ENCODE measurements at regions not wholly inside any gene's neighbourhood (a gene's known extent, or its start where the extent isn't known, plus 50 kb on each side); places are given as distances from the start of the nearest gene placed in this dataset.
"Not testable (repeated sequence)": the region's sequence is repeated elsewhere in the genome, so short reads cannot be mapped to it uniquely, and the experiment has no call there.

DNA sequence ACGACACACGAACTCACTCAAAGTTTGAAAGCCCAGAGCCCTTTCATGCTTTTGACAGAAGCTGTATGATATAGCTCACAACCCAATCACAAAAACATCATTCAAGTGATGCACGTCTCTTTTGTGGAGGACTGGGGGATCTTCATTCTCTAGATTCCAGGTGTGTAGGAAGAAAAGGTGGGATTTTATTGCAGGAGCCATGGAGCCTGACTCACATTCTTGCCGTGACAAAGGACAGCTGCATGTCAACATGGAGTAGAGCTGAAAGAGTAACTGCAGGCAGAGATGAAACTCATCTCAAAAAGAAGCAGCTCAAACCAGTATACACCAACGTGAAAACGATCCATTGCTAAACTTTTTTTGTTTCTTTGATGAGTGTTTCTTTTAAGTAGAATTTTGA is 50.9 kb upstream of the PDE1A start:
- no peak for DNase-seq

DNA sequence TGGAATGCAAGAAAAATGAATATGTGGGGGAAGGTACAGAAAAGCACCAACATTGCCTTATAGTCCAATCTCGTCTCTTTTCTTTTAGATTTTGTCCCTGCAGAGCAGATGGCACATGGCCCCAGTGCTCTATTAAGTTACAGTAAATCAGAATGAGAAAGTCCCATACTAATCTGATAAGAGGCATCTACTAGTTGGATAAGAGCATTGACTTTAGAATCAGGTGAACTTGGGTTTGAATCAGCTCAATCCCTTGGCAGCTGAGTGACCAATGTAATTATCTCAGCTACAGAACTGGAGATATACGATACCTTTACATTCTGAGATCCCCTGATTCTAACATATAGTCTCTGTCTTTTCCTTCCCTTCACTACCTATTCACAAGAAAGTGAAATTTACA is 54.8 kb upstream of the PDE1A start:
- DNase-seq: no peak

DNA sequence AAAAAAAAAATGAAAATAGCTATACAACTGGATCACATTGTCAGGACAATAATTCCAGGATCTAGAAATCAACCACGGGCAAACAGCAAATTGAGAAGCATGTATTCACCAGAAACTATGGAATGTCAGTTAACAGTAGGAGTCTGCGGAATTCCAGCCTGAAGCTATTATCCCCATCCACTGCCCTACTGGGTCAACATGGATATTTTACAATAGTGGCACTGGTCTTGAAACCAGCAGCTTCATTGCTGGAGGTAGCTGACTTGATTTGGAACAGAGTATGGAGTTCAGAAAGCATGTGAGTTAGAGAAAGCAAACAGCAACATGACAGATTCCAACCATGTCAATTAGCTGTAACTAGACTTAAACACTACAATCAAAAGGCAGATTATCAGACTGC is 55.7 kb upstream of the PDE1A start:
- no peak for DNase-seq

DNA sequence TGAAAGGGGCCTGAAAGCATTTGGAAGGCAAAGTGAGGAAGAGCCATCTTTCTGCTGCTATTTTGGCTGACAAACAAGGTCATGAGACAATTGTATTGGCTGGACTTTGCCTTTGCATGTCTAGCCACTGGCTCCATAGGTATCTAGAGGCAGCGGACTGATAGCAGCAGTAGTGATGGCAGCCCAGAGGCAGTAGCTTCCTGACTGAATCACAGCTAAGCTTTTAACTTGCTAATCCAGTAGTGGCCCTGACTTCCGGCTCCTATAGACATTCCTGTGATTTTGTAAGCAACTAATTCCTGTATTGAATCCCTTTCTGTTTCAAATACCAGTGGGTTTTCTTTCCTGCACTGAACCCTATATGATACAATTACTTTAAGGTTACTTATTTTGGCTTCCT is 69.8 kb upstream of the PDE1A start:
- no peak for DNase-seq

DNA sequence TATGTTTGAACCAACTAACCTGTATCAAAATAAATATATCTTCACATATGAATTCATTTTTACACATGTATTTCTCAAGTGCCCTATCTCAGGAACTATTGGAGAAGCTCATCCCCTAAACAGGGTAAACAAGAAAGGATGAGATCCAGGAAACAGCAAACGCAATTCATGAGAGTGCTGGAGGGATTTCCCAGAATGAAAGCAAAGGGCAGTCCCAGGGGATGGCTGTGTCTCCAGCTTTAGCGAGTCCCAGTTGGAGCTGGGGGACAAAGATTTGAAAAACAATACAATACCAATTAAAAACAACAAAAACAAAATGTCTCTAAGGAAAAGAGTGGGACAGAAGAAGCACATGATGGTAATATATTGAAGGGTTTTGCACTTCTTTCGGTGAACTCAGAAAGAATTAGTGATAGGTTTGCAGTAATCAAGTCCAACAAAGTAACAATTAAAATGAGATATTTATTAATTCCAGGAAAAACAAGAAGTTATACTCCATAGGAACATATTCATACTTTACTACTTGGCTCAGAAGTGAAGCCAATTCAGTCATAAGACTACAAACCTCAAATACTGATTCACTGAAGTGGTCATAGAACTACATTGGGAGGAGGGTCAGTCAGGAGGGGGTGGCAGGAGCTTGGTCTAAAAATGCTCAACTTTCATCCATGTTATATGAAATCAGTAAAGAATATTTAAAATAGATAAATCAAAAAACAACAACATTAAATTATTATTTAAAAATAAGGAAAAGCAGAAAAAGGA is 73.1 kb upstream of the PDE1A start:
- no peak for DNase-seq

DNA sequence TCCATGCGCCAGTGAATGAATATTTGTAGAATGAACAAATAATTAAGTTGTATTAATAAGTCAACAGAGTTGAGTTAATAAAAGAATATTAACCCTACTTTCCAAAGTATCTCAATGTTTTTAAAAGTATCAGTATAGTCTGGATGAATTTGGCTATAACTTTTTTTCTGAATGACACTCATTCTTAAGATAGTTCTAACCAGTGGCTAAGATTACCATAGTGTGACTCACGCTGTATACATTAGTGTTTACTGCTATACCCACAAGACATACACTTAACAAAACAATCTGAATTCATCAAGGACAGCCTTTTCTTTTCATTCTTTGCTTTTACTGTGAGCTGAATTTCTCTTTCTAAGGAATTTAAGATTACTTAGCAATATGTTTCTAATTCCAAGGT is 77.0 kb upstream of the PDE1A start:
- no peak for DNase-seq

DNA sequence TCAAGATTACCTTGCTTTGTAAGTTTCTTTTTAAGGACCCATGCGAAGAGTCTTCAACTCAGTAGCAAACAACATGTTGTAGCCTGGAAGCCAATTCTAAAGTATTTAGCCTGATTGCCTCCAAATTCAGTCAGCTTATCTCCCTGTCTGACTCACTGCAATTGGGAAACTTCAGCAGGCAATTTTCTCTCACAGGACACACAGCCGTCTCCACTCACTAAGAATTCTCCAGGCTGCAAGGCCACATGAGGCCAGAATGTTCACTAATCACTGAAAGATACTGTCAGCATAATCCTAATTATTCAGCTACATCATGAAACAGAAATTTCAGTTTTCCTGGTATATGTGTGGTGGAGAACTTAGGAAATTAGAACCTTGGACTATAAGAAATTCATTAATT is 78.1 kb upstream of the PDE1A start:
- DNase-seq: no peak

DNA sequence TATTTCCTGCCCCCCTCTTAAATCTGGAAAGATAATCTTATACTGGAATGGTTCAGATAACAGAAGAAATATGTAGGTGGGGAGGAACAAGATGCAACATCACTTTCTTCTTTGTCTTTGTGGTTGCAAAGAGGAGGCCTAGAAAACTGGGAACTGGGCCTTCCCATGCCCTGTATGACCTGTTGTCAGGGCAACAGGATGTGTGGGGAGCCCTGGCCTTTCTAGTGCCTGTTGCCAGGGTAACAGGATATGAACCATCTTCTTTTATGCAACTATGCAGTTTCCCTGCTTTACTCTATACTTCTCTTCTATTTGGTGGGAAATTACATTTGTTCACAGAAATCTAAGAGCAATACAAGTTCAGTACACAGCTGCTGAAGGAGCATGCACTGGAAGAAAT is 79.8 kb upstream of the PDE1A start:
- DNase-seq: no peak

DNA sequence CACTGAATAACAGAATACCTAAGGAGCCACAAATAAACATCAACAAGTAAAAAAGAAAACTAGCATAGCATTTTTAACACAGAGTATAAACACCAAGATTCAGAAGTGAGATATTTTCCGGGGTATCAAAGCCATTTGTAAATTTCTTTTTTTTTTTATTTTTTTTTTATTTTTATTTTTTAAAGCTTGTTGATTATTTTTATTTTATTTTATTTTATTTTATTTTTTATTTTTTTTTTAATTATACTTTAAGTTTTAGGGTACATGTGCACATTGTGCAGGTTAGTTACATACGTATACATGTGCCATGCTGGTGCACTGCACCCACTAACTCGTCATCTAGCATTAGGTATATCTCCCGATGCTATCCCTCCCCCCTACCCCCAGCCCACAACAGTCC is 81.7 kb upstream of the PDE1A start:
- DNase-seq: not testable (repeated sequence)

DNA sequence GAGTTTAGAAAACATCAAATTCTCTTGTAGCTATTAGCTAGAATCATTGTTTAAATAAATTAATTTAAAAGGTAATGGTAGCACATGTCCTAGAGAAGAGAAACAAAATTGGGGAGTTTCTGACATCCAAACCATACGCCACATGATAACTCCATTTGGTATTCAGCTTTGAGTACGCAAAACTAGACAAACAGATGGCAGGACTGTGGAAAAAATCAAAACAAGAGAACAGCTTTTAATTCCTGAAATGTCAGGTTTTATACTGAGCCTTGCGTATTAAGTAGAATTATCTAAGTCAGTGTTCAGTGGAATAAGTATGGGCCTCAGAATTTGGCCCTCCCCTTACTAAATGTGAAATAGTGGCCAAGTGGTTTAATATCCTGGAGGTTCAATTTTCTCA is 82.4 kb upstream of the PDE1A start:
- DNase-seq: no peak

DNA sequence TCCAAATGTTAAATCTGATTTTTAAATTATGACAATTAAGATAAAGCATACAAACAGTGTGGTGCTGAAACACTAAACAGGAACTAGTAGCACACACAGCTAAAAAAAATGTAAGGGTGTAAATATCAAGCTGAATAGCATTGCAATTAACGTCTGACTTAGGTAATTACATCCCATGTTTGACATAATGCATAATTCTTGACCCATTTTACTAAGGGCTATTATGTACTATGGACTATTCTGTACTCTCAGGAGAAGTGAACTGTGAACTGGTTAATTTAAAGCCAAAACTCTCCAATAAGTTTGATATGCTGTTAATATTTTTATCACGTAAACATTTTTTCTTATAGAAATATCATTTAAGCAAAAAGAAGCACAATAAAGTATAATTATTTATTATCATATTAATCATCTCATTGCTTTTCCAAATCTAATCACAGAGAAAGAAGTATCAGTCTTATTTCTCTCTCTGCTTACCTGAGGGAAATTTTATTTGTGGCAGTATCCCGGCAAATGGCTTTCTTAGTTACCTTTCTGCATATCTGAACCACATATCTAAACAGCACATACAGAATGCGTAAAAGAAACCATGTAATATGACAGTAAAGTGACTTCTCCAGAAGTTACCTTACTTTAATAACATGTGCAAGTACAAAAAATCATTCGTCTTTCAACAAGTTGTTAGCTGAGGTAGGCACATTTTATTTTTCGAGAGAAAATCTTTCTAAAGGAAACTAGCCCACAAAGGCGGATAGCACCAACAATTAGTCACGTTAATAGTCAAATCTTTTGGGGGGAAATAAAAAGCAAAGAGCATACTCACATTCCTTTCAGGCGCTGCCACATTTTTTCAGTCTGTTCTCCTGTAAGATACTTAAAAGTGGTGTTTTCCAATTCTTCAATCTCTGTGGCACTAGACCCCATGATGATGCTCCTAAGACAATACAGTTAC is 94.9 kb upstream of the PDE1A start:
- no peak for DNase-seq

DNA sequence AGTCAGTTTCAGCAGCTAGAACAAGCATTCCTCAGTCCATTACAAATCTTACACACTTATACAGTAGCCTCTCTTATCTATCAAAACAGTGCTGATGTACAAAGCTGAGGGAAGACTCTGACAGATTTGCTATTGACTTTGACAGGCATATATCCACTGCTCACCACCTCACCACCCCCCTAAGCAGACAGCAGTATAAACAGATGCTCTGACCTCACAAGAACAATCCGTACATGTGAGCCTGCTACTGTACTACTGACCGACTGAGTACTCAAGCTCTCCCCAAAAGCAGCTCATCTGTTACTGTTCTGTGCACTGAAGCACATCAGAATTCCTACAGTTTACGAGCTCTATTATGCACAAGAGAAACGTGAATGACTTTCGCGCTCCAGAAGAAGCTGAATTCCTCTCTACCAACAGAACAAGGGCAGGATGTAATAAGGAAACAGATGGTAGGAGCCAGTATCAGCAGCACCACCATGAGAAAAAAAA is 95.6 kb upstream of the PDE1A start:
- no peak for DNase-seq

DNA sequence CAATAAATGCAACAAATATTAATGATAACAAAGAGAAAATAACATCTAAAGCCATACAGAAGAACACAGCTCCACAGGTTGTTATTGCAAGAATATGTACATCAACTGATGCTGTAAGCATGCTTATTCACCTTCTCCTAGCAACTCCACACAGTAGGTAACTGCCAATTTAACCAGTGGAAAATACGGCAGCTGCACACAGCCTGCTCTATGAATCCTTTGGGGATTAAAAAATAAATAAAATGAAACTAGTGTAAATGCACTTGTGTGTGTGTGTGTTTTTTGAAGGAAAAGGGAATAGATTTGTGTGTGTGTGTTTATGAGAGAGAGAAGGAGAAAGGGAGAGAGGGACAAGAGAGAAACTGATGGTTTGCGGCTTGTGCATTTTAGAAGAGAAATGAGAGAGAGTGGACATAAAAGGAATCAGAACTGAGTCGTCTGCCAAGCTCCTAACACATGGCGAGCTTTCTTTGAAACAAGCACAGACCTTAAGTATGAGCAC is 96.2 kb upstream of the PDE1A start:
- DNase-seq: no peak

DNA sequence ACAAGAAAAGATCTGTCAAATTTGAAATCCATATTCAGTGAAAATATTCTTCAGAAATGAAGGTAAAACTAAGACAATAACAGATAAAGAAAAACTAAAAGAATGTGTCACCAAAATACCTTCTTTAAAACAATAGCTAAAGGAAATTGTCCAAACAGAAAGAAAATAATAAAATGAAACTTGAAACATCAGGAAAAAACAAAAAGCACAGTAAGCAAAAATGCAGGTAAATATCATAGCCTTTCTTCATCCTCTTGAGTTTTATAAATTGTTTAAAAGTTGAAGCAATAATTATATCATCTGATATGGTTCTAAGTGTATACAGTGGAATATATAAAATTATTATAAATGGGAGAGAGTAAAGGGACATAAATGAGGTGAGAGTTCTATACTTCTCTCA is 103.8 kb upstream of the PDE1A start:
- no peak for DNase-seq

DNA sequence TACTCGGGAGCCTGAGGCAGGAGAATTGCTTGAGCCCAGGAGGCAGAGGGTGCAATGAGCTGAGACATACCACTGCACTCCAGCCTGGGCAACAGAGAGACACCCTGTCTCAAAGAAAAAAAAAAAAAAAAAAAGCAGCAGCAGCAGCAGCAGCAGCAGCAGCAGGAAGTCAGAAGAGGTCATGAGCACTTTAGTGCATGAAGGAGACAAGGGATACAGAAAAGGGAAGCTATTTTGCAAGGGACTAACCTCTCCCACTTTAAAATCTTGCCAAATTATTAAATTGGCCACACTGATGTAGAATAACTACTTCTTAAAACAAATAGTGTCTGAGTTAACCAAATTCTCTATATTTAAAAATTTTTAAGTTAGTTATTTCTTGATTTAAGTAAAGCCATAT is 113.4 kb upstream of the PDE1A start:
- no peak for DNase-seq

DNA sequence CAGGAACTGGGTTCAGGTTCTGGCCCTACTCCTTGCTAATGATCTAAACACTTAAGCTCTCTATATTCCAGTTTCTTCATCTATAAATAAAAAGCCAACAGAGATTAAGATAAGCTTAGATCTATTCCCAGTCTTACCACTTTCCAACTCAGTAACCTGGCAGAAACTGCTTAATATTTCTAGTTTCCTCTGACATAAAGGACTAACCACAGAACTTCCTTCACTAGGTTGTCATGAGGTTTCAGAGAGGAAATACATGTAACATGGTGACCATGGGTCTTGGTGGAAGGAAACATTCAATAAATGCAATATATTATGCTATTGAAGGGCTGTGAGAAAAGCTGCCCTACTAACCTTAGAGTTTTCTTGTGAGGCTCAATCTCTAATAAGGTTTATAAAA is 114.4 kb upstream of the PDE1A start:
- no peak for DNase-seq

DNA sequence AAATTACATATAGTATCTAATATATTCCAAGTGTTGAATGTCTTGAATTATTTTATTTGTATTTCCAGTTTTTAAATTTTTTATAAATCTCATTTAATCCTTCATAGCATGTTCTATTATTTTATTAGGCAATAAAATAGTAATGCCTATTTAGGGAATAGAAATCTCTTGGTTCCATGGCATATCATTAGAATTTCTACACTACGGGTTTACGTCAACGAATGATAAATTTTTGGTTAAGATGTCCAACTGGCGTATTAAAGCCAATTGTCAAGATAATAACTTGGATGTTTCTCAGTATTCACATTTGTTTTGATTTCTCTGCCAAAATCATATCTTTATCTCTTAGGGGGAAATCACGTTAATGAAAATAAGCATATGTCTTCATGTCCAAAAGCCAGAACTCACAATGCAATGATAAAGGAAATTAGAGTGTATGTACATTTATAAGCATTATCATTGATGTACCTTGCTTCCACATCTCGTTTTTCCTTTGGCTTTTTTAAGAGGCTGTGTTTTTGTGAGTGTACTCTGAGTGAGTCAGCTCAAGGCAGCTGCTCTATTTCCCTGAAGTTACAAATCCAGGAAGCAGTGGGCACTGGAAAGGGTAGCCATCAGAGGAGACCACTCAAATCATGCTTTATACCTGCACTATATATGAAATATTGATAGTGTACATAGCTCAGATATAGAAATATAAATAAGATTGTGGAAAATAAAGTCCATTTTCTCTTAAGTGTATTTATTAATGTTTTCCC is 115.8 kb upstream of the PDE1A start:
- DNase-seq: no peak

DNA sequence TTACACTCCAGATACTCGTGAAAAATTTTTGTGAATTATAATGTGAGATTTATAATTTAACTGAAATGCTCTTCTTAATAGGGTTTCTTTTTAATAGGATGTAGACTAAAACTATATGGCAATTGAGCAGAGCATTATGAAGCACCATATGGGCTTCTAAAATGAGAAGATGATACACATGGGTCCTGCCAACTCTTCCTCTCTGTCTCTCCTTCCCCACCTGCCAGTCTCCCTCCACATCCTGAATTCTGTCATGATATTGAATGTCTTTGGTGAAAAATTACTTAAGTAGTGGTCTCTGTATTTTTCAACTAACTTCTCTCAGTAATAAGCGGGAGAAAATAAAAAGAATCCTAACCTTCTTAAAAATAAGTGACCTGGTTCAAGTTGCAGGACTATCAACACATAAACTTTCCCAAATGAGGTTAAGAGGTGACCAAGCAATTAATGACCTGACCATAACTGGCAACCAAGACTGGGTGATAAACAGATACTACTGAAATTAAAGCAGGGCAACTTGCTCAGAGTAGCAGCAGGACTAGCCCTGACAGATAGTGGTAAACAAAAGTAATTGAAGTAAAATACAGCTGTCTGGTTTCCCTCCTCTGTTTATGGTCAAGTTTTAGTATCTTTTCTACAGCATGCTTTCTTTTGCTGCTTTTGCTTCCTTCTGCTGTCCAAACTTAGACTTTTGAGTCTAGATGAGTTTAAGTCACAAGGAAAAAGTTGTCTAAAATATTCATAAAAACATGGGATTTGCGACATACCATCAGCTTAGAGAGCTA is 117.1 kb upstream of the PDE1A start:
- no peak for DNase-seq

DNA sequence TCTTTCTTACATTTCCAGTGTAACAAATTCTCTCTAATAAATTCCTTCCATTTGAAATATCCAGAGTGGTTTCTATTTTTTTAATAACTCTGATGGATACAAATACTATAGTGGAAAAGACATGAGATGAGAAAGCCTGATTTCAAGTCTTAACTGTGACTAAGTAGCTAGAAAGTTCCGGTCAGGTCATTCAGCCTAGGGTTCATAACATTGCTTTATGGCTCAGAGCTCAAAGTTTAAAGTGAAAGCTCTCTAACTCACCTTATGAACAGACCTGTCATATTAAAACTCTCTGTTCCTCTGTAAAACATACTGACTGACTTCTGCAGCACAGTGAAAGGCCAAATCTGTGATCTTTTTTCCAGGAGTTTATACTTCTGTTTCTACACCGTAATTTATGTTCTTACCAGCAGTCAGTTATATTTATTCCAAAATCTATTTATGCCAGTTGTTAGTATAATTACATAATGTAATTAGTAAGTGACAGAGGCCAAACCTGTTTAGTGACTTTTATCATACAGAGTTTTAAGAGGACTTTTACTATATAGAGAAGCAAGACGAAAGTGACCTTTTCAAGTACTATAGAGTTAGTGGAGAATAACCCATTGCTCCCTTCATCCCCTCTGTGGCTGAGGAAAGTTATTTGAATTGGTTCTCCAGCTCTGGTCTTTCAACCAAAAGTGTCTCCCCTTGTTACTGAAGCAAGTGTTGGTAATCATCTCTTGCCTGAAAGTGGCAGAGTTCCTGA is 118.8 kb upstream of the PDE1A start:
- DNase-seq: no peak

DNA sequence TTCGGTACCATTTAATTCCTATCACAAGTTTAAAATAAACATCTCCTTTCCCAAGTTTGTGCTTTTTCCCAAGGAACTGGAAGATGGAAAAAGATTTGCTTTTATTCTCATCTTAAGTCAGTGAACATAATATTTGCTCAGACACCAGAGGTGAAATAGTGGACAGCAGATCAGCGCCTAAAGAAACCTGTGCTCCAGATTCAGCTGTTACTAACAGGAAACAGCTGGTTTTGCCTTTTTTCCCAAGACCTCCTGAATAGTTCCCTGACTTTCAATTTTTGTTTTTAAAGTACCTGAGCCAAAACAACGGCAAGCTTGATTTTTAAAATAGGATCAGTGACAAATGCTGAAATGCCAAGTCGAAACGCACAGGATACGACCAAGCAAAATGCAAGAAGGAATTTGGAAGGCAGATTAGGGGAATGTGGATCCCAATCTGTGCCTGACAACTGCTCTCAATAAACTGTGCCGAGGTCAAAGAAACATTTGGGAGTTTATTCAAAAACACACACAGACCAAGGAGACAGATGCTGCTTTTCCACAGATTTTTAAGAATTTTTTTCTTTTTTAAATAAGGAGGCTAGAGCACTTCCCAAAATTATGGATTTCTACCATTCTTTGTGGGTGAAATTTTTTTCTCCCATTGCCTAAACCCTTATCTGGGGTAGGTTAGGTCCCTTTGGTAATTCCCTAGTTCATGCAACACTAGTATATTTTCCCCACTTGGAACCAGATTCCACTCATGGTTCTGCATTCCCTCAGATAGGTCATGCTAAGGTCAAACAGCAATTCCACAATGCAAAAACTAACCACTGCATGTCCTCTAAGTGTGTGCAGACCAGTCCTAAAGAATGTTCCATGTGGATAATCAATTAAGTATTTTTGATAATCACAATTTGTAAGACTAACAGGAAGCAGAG is 121.5 kb upstream of the PDE1A start:
- no peak for DNase-seq

All from activated T-cell treated with anti-CD3 and anti-CD28 coated beads, Interleukin-2, amount 50 U/mL, for 48 hours (primary cell).